GM18520 (cell line): ENCODE measurements at regions not wholly inside any gene's neighbourhood (a gene's known extent, or its start where the extent isn't known, plus 50 kb on each side); places are given as distances from the start of the nearest gene placed in this dataset.
"Not testable (repeated sequence)": the region's sequence is repeated elsewhere in the genome, so short reads cannot be mapped to it uniquely, and the experiment has no call there.

ENCODE experiments used
- ATAC-seq: cut with Tn5 transposase; IDR thresholded peaks from one replicate; pipeline ENCODE4 v1.9.1; 2021; ENCODE audit not compliant: unreplicated experiment

GRCh38 chr20:41731198-41731597, 113.0 kb upstream of the CHD6 start:
- ATAC-seq = not testable (repeated sequence)

- not testable (repeated sequence) for ATAC-seq
Observed at GRCh38 chr20:41727681-41728080, 109.5 kb upstream of the CHD6 start.

- ATAC-seq = no peak
Observed at GRCh38 chr20:41726727-41727126, 108.5 kb upstream of the CHD6 start.

GRCh38 chr20:41719151-41719550, 101.0 kb upstream of the CHD6 start:
- ATAC-seq = no peak

GRCh38 chr20:41717483-41717882, 99.3 kb upstream of the CHD6 start:
- no peak for ATAC-seq

GRCh38 chr20:41716911-41717310, 98.7 kb upstream of the CHD6 start:
- ATAC-seq = no peak

GRCh38 chr20:41716436-41716835, 98.3 kb upstream of the CHD6 start:
- ATAC-seq = no peak

- ATAC-seq = no peak
Observed at GRCh38 chr20:41715526-41715925, 97.3 kb upstream of the CHD6 start.

- no peak for ATAC-seq
Observed at GRCh38 chr20:41714030-41714429, 95.9 kb upstream of the CHD6 start.

- ATAC-seq = no peak
Observed at GRCh38 chr20:41704896-41705295, 86.7 kb upstream of the CHD6 start.

GRCh38 chr20:41702647-41703046, 84.5 kb upstream of the CHD6 start:
- ATAC-seq = no peak

- ATAC-seq = no peak
Observed at GRCh38 chr20:41701588-41702348, 83.6 kb upstream of the CHD6 start.

GRCh38 chr20:41699673-41700072, 81.5 kb upstream of the CHD6 start:
- ATAC-seq = not testable (repeated sequence)

GRCh38 chr20:41697861-41698559, 79.8 kb upstream of the CHD6 start:
- ATAC-seq = no peak

GRCh38 chr20:41696428-41696827, 78.3 kb upstream of the CHD6 start:
- ATAC-seq = no peak

- no peak for ATAC-seq
Observed at GRCh38 chr20:41694796-41695195, 76.6 kb upstream of the CHD6 start.

- ATAC-seq = peak; percentile 88
Observed at GRCh38 chr20:41693136-41693979, 75.2 kb upstream of the CHD6 start.

- ATAC-seq = peak; percentile 31
Observed at GRCh38 chr20:41692479-41693135, 74.4 kb upstream of the CHD6 start.

- no peak for ATAC-seq
Observed at GRCh38 chr20:41691443-41691842, 73.3 kb upstream of the CHD6 start.

- no peak for ATAC-seq
Observed at GRCh38 chr20:41690702-41691101, 72.5 kb upstream of the CHD6 start.

- ATAC-seq = no peak
Observed at GRCh38 chr20:41686961-41687360, 68.8 kb upstream of the CHD6 start.
